GM12865 (cell line): ENCODE measurements at regions not wholly inside any gene's neighbourhood (a gene's known extent, or its start where the extent isn't known, plus 50 kb on each side); places are given as distances from the start of the nearest gene placed in this dataset.

ENCODE experiments used
- DNase-seq: peaks from one replicate; pipeline ENCODE4 v3.0.0; 2010; ENCODE audit warnings: low read depth
- H3K4me3 ChIP-seq: 2 replicates; pipeline ENCODE4 v1.5.1; 2011; ENCODE audit warnings: mild to moderate bottlenecking, low read depth, low read length, control low read depth
- CTCF ChIP-seq: IDR thresholded peaks from 2 replicates; pipeline ENCODE4 v1.5.1; 2011; ENCODE audit warnings: low read length, control low read depth, low read depth, inconsistent platforms; ENCODE audit not compliant: insufficient read depth; ENCODE audit errors: missing control alignments

GRCh38 chr1:53384796-53385195 is 56.9 kb upstream of the LRP8 start:
- TF ChIP-seq CTCF: no peak
- DNase-seq: no peak
- no peak overlapping the region for H3K4me3 ChIP-seq

- TF ChIP-seq CTCF: no peak
- no peak for DNase-seq
- no peak overlapping the region for H3K4me3 ChIP-seq
Observed at GRCh38 chr1:53385276-53386225, 57.7 kb upstream of the LRP8 start.

GRCh38 chr1:53388963-53389362 is 61.1 kb upstream of the LRP8 start:
- no peak for DNase-seq
- H3K4me3 ChIP-seq: no peak overlapping the region
- TF ChIP-seq CTCF: no peak

GRCh38 chr1:53390261-53390660 is 62.4 kb upstream of the LRP8 start:
- H3K4me3 ChIP-seq: no peak overlapping the region
- DNase-seq: peak; percentile 30
- no peak for TF ChIP-seq CTCF

- TF ChIP-seq CTCF: no peak
- DNase-seq: no peak
- H3K4me3 ChIP-seq: no peak overlapping the region
Observed at GRCh38 chr1:53390736-53391135, 62.9 kb upstream of the LRP8 start.

GRCh38 chr1:53391296-53391695 is 63.4 kb upstream of the LRP8 start:
- TF ChIP-seq CTCF: no peak
- no peak overlapping the region for H3K4me3 ChIP-seq
- no peak for DNase-seq
